ENCODE measurements at regions not wholly inside any gene's neighbourhood (a gene's known extent, or its start where the extent isn't known, plus 50 kb on each side); places are given as distances from the start of the nearest gene placed in this dataset.

DNA sequence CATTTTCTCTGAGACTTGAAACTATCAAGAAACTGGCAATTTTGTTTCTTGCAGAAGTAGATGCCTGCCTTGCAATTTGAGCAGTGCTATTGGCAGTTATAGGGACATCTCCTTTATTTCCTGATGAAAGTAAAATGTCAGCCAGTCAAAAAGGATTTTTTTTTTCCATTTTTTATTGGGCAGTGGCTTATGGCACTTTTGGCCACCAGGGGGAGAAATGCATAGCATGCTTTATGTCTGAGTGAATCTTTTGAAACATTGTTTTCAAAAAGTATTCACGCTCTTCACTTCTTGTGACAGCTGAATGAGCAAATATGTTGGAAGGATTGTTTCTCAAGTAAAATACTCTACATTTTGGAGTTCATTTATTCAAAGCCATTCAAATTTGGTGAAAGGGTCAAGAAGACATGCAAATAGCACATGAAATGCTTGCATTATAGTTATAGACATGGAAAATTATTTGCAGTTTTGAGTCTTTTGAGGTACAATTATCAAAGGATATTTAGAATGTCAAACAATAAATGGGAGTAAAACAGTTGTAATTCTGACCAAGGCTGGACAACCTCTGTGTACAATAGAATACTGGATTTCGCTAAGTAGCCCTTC is 491.0 kb downstream of the CDH2 start:
- no peaks in the 10 kb centered on the region for H3K36me3 Mint-ChIP-seq
- no peaks in the 10 kb centered on the region for H3K27me3 Mint-ChIP-seq
- CTCF ChIA-PET = no interaction called here
- H3K4me3 Mint-ChIP-seq = no peak overlapping the region
- peaks cover 2% of the 10 kb centered on the region for H3K9me3 Mint-ChIP-seq (ENCODE audit: low read depth)
- DNase-seq = no peak
- no peak for ATAC-seq
- no peaks in the 10 kb centered on the region for H3K4me1 Mint-ChIP-seq
- H3K27ac Mint-ChIP-seq = no peak overlapping the region

DNA sequence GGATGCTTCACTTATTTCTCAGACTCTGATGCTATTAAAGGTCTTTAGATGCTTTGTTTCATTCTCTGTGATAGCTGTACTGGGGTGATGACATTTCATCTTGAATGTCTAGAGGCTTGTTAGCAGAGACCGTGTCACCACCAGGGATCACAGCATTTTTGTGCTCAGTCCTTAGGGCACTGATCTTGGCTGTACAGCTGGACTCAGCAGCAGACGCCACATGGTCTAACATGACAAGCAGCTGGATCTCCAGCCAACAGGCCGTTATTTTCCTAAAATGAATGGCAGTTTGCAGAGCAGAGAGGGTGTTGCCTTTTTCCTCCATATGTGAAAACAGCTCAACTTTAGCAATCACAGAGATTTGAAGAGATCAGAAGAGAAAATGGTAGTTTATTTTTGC is 491.8 kb downstream of the CDH2 start:
- Mint-ChIP-seq H3K27me3 (no peaks in the 10 kb centered on the region), H3K27ac (no peak overlapping the region), H3K36me3 (no peaks in the 10 kb centered on the region), H3K4me3 (no peak overlapping the region), H3K9me3 (ENCODE audit: low read depth) (peaks cover 4% of the 10 kb centered on the region), H3K4me1 (no peaks in the 10 kb centered on the region)
- no peak for ATAC-seq
- DNase-seq = no peak
- CTCF ChIA-PET = no interaction called here

DNA sequence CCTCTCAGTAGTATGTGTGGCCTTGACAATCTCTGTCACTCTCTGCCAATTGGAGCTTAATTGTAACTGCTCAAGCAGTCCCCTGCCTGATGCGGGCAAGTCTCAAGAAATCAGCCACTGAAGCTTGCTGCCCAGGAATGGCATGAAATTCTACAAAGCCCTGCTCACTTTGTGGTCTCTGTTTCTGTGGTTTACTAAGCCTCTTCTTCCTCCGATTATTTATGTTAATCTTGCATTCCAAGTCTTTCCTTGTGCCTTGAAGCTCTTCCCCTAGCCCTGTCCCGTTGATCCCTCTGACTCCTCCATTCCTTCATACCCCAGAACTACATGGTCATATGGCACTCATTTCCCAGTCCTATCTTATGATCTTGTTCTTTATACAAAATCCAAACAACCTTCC is 489.3 kb upstream of the CHST9 start:
- H3K27me3 Mint-ChIP-seq = no peaks in the 10 kb centered on the region
- H3K36me3 Mint-ChIP-seq = peaks cover 1% of the 10 kb centered on the region
- CTCF ChIA-PET = no interaction called here
- H3K4me3 Mint-ChIP-seq = no peak overlapping the region
- no peaks in the 10 kb centered on the region for H3K4me1 Mint-ChIP-seq
- H3K27ac Mint-ChIP-seq = no peak overlapping the region
- DNase-seq (no peak), ATAC-seq (no peak)
- peaks cover 14% of the 10 kb centered on the region for H3K9me3 Mint-ChIP-seq (ENCODE audit: low read depth)

DNA sequence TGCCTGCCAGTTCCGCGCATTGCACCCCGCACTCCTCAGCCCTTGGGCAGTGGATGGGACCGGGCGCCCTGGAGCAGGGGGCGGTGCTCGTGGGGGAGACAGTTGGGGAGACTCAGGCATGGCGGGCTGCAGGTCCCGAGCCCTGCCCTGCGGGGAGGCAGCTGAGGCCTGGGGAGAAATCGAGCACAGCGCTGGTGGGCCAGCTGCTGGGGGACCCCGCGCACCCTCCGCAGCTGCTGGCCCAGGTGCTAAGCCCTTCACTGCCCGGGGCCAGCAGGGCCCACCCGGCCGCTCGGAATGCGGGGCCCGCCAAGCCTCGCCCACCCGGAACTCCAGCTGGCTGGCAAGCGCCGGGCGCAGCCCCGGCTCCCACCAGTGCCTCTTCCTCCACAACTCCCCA is 488.8 kb upstream of the CHST9 start:
- Mint-ChIP-seq H3K9me3 (ENCODE audit: low read depth) (peaks cover 14% of the 10 kb centered on the region), H3K4me3 (no peak overlapping the region), H3K36me3 (peaks cover 1% of the 10 kb centered on the region), H3K4me1 (no peaks in the 10 kb centered on the region), H3K27me3 (no peaks in the 10 kb centered on the region), H3K27ac (no peak overlapping the region)
- DNase-seq (no peak), ATAC-seq (no peak)
- CTCF ChIA-PET = no interaction called here

DNA sequence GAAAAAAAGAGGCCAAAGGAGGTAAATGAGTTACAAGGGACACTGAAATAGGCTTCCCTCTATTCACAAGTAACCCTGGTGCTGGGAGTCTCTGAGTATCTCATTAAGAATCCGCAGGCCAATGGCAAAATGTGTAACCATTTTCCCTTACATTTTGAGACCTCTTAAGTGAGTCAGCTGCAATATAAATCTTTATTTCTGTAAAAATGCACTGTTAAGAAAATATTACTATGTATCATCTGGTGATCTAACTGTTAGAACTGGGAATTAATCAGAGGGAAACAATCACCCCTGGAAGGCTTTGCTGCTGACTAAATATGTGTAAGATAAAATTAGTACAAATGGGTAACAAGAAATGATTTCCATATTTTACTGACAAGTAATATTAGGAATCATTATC is 483.1 kb upstream of the CHST9 start:
- no peak for DNase-seq
- Mint-ChIP-seq H3K27me3 (no peaks in the 10 kb centered on the region), H3K9me3 (ENCODE audit: low read depth) (peaks cover 4% of the 10 kb centered on the region), H3K27ac (no peak overlapping the region), H3K4me3 (no peak overlapping the region), H3K36me3 (no peaks in the 10 kb centered on the region), H3K4me1 (no peaks in the 10 kb centered on the region)
- CTCF ChIA-PET = no interaction called here
- ATAC-seq = no peak

DNA sequence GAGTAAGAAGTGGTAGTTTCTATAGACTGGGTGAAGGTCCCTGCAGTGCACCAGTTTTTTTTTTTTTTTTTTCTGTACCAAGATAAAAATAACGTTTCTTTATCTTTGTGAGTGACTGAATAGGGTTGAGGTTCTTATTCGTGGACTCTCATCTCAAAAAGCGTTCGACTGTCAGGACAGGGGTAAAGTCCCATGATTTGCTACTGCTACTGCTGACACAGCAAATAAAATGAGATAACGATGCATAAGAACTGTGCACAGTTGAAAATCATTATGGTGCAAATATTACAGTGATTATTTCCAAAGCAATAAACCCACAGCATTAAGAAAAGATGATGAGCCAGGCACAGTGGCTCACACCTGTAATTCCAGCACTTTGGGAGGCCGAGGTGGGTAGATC is 482.0 kb upstream of the CHST9 start:
- DNase-seq (no peak), ATAC-seq (no peak)
- no peaks in the 10 kb centered on the region for H3K27me3 Mint-ChIP-seq
- no peaks in the 10 kb centered on the region for H3K36me3 Mint-ChIP-seq
- no peak overlapping the region for H3K4me3 Mint-ChIP-seq
- CTCF ChIA-PET = no interaction called here
- no peak overlapping the region for H3K27ac Mint-ChIP-seq
- H3K9me3 Mint-ChIP-seq (ENCODE audit: low read depth) = peaks cover 5% of the 10 kb centered on the region
- H3K4me1 Mint-ChIP-seq = no peaks in the 10 kb centered on the region

DNA sequence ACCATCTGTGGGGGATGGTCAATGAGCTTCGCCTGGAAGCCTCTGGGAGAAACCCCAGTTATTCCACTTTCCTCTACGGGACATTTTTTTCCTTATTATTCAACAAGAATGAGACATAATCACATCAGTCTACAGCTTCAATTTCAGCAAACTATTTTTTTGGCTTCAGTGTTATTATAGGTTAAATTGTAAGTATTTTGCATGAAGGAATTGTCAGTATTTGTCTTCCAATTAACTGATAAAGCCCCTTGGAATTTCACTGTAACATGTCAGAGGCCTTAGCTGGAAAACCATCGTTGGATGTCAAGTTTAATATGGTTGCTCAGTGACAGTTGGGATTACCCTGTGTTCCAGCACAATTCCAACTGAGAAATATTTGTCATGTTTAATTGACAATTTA is 480.9 kb upstream of the CHST9 start:
- CTCF ChIA-PET = no interaction called here
- H3K4me1 Mint-ChIP-seq = no peaks in the 10 kb centered on the region
- H3K27ac Mint-ChIP-seq = no peak overlapping the region
- no peak for ATAC-seq
- no peaks in the 10 kb centered on the region for H3K27me3 Mint-ChIP-seq
- no peaks in the 10 kb centered on the region for H3K36me3 Mint-ChIP-seq
- peaks cover 3% of the 10 kb centered on the region for H3K9me3 Mint-ChIP-seq (ENCODE audit: low read depth)
- no peak for DNase-seq
- no peak overlapping the region for H3K4me3 Mint-ChIP-seq

DNA sequence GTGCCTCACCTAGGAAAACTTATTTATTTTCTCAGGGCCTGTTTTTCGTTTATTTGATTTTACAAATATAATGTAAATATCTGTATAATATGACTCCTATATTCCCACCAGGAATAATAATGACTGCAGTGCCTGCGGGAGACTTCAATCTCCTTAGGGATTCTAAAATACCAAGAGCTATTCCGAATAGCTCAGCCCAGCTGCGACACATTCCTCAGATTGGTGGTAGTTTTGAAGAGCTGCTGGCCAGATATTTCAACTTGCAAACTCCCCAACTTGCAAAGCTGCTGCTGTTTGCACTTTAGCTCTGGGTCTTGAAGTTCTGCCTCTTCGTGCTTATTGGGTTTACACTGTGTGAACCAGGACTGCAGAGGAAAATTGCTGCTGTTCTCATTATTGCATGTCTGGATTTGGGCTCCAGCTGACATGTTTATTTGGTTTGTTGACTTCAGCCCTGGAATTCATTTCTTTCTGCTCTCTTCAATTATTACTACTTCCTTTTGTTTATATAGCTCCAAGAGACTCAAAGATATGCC is 480.2 kb upstream of the CHST9 start:
- Mint-ChIP-seq H3K27ac (no peak overlapping the region), H3K4me3 (no peak overlapping the region), H3K36me3 (no peaks in the 10 kb centered on the region), H3K27me3 (no peaks in the 10 kb centered on the region), H3K9me3 (ENCODE audit: low read depth) (peaks cover 3% of the 10 kb centered on the region), H3K4me1 (no peaks in the 10 kb centered on the region)
- CTCF ChIA-PET = no interaction called here
- ATAC-seq (no peak), DNase-seq (no peak)

DNA sequence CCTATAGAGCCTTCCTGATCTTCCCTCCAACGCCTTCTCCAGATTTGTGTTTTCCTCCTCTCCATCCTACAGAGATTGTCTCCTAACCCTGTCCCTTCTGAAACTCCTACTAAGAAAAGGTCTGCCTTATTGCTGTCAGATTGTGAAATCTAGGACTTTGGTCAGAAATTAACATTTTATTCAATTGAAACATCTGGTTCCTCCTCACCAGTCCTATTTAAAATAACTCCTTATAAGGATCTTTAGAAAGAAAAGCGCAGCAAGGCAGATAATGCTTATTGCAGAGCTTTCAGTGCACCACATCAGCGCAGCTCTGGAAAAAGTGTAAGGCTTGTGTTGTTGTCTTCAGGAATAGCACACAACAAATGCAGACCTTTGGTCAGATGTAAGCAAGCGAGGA is 477.8 kb upstream of the CHST9 start:
- Mint-ChIP-seq H3K27ac (no peak overlapping the region), H3K36me3 (no peaks in the 10 kb centered on the region), H3K27me3 (no peaks in the 10 kb centered on the region), H3K4me1 (no peaks in the 10 kb centered on the region), H3K4me3 (no peak overlapping the region), H3K9me3 (ENCODE audit: low read depth) (peaks cover 4% of the 10 kb centered on the region)
- ATAC-seq = no peak
- DNase-seq = no peak
- CTCF ChIA-PET = no interaction called here

DNA sequence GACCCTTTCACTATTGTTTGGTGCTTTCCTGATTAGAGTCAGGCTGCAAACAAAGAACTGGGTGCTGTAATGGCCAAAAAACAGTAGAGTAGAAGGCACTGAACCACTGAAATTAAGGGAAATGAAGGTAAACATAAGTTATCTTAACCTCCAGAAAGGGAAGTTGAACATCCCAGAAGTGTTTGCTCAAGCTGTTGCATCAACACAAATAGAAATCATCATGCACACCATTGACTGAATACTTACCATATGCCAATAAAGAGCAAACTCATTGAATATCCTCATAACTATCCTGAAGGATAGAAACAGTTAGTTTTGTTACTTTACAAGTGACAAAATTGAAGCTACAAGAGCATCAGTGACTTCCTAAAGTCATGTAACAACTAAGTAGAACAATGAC is 477.4 kb upstream of the CHST9 start:
- Mint-ChIP-seq H3K4me3 (no peak overlapping the region), H3K9me3 (ENCODE audit: low read depth) (peaks cover 4% of the 10 kb centered on the region), H3K36me3 (no peaks in the 10 kb centered on the region), H3K27ac (no peak overlapping the region), H3K4me1 (no peaks in the 10 kb centered on the region), H3K27me3 (no peaks in the 10 kb centered on the region)
- CTCF ChIA-PET = no interaction called here
- ATAC-seq = no peak
- no peak for DNase-seq

DNA sequence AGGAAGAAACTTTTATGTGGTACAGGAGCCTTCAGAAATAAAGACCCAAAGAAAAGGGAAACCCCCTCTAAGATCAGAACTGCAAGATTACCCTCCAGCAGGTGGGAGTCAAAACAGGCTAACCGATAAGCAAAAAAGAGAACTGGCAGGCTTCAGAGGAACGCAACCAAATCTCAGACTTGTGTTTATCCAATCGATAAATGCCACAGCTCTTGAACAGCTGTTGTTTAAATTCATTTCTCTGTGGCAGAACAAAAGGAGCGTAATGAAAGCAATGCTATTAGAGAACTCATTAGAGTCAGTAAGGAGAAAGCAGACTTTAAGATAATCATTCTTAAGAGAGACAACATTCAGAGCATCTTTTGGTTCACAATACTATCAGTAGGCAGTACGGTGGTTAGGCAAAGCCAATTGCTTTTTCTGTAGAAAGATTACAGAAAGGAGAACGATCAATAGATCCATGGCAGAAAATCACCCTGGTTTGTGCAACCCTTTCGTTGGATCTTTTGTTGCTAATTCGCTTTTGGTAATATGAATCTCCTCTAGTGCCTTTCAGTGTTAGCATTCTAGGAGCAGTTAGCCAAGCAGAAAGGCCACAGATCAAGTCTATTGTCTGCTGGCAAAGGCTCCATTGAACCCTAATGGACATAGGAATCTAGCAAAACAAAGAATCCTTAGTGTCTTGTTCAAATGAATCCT is 476.4 kb upstream of the CHST9 start:
- no peak overlapping the region for H3K27ac Mint-ChIP-seq
- ATAC-seq = no peak
- no peaks in the 10 kb centered on the region for H3K36me3 Mint-ChIP-seq
- H3K27me3 Mint-ChIP-seq = no peaks in the 10 kb centered on the region
- CTCF ChIA-PET = no interaction called here
- no peaks in the 10 kb centered on the region for H3K4me1 Mint-ChIP-seq
- DNase-seq = no peak
- H3K9me3 Mint-ChIP-seq (ENCODE audit: low read depth) = peaks cover 4% of the 10 kb centered on the region
- no peak overlapping the region for H3K4me3 Mint-ChIP-seq

DNA sequence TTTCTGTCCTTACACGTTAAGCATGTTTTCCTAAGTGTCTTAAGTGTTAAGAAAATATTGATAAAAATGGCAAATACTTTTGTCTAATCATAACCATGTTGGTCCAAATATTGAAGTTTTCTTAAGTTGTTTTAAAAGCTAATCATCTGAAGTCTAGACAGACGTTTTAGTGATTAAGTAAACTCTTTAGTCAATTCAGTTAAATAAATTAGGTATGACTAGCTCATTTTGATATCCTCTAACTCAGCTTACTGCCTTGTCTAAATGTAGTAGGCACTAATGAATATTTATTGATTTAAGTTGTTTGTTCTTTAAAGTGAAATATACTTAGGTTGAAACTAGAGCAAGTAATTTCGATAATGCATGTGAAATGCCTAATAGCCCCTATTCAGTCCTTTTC is 471.8 kb upstream of the CHST9 start:
- Mint-ChIP-seq H3K36me3 (no peaks in the 10 kb centered on the region), H3K4me3 (no peak overlapping the region), H3K27me3 (no peaks in the 10 kb centered on the region), H3K9me3 (ENCODE audit: low read depth) (peaks cover 2% of the 10 kb centered on the region), H3K4me1 (no peaks in the 10 kb centered on the region), H3K27ac (no peak overlapping the region)
- ATAC-seq = no peak
- CTCF ChIA-PET = no interaction called here
- DNase-seq = no peak

DNA sequence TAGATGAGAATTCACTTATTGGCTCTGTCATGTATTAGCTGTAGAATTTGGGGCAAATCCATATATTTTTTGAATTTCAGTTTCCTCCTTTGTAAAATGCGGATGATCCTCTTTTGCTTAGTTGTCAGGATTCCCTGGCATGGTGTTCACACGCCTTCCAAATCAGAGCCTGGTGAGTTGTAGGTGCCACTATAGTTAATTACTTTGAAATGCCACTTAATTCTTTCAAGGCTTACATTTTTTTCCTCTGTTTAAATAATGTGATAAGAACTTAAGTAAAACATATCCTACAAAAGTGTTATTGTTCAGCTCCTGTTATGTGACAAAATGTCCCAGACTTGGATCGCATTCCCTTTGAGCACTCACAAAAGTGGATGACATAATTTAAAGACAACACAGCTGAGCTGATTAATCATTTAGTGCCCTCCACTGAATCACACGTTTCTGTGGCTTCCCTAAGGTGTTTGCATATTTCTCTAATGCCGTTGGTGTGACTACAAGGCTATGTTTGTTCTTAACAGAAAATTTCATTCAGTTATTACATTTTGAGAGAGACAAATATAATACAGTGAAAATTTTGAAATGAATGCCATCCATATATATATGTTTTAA is 471.2 kb upstream of the CHST9 start:
- DNase-seq (no peak), ATAC-seq (no peak)
- no peaks in the 10 kb centered on the region for H3K4me1 Mint-ChIP-seq
- H3K4me3 Mint-ChIP-seq = no peak overlapping the region
- H3K9me3 Mint-ChIP-seq (ENCODE audit: low read depth) = peaks cover 2% of the 10 kb centered on the region
- CTCF ChIA-PET = no interaction called here
- H3K36me3 Mint-ChIP-seq = no peaks in the 10 kb centered on the region
- H3K27me3 Mint-ChIP-seq = no peaks in the 10 kb centered on the region
- no peak overlapping the region for H3K27ac Mint-ChIP-seq

DNA sequence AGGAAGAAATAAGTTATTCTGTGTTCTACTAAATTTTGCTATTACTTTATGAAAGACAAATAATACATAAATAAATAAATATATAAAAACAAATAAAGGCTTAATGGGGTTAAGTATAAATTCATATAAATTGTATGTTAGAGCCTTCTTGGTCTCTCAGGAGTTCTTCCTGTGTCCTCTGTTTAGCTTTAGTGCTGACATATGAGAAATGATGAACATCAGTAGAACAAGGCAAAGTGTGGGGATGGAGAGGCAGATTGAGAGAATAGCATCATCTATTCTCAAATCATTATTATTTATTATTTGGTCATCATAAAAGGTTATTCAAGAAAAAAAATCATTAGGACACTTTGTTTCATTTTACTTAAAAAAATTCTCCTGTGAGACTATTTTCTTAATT is 468.1 kb upstream of the CHST9 start:
- Mint-ChIP-seq H3K27me3 (no peaks in the 10 kb centered on the region), H3K4me3 (no peak overlapping the region), H3K27ac (no peak overlapping the region), H3K9me3 (ENCODE audit: low read depth) (no peaks in the 10 kb centered on the region), H3K36me3 (no peaks in the 10 kb centered on the region), H3K4me1 (no peaks in the 10 kb centered on the region)
- DNase-seq (no peak), ATAC-seq (no peak)
- CTCF ChIA-PET = no interaction called here

All from activated CD8-positive, alpha-beta memory T cell treated with anti-CD3 and anti-CD28 coated beads, Interleukin-2, amount 10 ng/mL, durations not matched to agents 7 days and 5 days (primary cell).